GM19463 (cell line): ENCODE measurements at regions not wholly inside any gene's neighbourhood (a gene's known extent, or its start where the extent isn't known, plus 50 kb on each side); places are given as distances from the start of the nearest gene placed in this dataset.

Experiments used
- ATAC-seq: cut with Tn5 transposase; IDR thresholded peaks from one replicate; pipeline ENCODE4 v1.9.1; 2021; ENCODE audit warnings: mild to moderate bottlenecking, moderate library complexity; ENCODE audit not compliant: unreplicated experiment

DNA sequence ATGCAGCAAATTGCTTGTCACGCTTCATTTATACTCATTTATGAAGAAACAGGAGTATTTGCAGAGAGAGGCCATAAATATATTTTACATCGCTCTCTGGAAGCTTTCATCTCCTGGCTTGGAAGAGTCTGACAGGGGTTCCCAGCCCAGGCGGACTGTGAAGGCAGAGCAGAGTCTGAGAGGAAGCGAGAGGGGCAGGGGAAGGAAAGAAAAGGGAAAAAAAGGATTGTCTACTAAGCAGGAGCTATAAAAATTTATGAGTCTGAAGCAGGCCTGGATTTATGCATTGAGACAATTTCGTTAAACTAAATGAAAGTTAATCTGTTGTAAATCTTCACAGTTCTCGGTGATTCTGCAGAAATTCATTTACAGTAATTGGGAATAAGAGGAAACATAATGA is 143.9 kb upstream of the GYPC start:
- no peak for ATAC-seq

DNA sequence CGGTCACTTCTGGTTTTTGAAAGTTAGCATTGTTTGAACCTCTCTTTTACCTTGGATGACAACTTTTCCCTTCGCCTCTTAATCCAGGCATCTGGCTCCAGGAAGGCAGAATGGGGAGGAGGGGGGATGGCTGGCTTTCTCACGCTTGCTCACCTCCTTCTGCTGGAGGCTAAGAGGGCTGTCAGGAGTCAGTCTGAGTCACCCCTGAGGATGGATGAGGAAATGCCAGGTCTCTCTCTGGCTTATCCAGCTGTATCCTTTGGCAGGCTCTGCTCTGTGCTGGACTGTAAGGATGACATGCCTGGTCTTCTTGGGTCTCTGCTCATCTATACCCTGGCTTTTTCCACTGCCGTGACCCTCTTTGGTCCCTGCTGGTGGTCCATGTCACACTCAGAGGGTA is 142.9 kb upstream of the GYPC start:
- ATAC-seq: no peak

DNA sequence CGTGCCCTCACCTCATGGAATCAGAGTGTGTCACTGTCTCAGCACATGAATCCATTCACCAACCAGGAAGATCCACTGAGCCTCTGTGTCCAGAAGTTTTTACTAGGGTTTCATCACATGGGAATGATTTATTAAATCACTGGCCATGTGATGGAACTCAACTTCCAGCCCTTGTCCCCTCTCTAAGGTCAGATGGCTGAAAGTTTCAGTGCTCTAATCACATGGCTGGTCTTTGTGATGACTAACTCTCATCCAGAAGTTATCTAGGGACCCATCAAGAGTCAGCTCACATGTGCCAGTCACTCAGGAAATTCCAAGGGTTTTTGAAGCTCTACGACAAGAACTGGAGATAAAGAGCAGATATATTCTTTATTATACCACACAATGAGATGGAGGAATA is 140.5 kb upstream of the GYPC start:
- no peak for ATAC-seq

DNA sequence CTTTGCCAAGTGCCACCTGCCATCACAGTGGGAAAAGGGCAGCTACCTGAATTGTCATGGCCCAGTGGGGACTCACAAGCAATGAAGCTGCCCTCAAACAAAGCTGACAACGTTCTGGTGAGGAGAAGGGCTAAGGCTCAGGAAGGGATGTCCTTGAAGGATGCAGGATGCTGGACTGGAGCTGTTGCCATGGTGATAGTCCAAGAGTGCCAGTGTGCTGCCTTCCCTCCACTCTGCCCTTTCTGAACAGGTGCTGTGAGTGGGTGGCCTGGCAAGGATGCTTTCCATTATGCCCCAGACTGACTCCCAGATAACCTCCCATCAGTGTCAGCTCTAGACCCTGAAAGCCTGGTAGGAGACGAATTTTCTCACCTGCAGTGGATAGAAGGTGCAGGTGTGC is 137.8 kb upstream of the GYPC start:
- no peak for ATAC-seq

DNA sequence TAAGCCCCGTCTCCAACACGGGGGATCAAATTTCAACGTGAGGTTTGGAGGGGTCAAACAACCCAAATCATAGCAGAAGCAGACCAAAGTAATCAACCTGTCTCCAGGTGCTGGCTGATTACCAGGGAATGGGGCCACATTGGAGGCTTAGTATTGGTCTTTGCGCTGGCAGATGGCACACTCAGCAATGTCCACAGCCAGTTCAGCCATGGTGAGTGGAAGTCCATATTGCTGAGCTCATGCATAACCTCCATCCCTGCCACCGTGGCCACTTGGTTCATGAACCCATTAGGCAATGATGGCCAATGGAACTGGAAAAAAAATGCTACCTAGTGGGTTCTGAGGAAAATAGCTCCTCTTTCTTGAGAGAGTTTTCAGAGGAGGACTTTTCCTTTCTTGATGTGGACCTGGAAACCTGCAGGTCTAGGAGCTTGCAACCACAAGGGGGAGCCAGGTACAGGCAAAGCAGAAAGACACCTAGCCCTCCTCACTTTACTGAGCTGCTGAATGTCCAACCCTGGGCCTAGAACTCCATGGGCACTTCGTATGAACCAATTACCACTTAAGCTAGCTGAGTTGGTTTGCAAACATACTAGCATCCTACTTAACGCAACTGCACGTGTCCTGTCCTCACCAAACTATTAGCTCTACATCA is 128.0 kb upstream of the GYPC start:
- peak; percentile 90 for ATAC-seq

DNA sequence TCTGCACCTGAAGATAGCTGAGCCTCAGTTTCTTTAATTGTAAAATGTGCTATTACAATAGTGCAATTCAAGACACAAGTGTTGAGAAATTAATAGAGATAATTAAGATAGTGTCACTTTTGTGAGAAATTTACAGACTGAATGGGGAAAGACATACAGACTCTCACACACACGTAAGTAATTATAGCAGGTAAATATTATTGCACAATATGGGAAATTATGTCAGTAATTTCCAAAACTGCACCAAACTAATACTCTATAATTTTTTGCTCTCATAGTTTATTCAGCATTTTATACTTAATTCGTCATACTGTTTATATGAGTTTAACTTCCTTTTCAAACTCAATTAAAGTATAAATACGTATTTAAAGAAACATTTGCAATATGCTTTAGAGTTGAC is 124.9 kb upstream of the GYPC start:
- ATAC-seq: no peak

DNA sequence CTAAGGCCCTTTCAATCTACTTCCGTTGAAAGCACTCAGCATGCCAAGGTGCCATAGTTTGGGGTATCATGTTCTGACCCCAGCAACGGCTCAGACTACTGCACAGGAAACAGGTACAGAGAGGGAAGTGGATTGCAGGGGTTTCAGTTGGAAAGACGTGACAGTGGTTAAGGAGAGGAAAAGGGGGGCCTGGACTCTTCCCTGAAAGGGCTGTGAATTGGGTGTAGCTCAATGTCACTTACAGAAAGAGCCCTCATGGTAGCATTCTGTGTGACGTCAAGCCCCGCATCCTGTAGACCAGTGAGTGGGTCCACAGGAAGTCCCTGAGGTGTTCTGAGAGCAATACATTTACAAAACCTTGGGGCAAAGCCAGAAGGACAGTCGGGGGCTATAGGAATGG is 121.5 kb upstream of the GYPC start:
- ATAC-seq: no peak

DNA sequence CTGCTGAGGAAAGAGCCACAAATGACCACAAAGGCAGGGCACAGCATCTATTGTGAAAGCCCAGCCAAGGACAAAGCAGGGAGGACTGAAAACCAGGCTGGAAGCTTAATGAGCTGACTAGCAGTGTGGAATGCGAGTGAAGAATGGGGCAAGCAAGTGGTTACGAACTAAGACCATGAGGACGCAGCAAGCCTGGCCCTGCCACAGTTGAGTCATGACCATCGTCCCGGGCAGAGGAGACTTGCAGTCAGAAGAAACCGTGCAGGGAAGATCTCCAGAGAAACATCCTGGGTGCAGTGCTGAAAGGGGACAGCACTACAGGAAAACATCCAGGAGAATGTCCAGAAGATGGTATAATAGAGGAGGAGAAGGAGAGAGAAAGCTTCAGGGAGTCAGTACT is 120.5 kb upstream of the GYPC start:
- ATAC-seq: no peak

DNA sequence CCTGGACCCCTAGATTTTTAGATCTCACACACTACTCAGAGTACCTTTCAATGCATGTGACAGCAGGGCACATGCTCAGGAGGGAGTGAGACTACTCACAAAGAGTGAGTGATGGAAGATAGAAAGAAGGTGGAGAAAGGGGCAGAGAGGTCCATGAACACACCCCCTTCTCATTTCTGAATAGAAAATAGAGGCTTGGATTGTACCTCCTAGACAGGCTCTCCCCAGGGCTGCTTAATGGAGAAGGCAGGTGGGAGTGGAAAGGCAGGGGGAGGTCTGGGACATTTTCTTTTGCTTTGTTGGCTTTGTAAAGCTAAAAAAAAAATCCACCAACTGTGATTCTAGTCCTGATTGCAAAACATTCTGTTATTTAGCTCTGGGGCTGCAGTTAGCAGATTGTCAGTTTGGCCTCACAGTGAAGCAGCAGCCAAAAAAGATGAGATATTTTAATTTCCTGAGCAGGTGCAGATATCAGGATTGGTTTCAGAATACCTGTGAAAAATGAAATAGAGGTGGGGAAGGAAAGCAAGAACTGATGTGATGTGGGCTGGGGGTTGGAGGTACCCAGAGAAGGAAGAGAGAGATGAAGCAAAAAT is 119.3 kb upstream of the GYPC start:
- no peak for ATAC-seq

DNA sequence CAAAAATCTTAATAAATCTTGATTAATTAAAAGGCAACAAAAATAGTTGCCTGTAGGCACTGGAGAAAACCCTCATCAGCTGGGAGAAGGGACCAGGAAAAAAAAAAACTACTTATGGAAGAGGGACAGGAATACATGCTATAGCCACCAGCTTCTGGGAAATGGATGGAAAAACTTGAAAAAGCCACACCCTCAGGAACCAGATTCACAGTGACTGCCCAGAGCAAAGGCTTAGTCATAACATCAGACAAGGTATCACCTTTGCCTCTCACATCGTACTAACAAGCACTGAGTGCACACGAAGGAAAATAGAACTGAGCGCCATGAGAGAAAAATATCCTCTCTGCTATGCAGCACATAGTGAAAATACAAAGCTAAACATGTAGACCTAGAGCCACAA is 116.9 kb upstream of the GYPC start:
- ATAC-seq: no peak

DNA sequence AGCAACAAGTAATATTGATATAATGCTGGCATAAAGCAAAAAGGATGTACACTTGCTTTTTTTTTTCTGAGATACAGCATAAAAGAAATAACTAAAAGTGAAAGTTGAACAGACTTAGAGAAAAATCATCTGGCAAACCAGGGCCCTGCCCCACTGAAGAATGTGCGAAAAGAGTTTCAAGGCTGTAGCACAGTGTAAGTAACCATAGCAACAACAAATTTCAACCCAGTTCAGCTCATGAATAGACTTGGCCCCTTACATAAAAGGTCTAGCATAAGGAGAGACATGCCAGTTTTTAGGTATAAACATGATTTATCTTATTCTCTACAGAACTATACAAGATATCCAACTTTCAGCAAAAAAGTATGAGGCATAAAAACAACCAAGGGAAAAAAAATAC is 113.7 kb upstream of the GYPC start:
- no peak for ATAC-seq

DNA sequence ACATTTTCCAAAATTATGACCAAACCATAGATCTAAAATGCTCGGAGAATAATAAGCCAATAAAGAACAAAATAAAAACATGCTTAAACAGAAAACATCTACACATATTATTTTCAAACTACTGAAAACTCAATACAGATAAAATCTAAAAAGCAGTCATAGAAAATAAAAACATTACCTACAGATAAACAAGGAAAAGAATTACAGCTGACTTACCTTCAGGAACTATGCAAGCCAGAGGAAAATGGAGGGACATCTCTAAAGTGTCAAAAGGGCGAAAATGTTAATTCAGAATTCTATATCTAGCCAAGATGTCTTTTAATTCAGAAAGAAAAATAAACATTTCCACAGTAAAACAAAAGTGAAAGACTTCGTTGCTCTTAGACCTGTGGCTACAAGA is 112.9 kb upstream of the GYPC start:
- no peak for ATAC-seq

DNA sequence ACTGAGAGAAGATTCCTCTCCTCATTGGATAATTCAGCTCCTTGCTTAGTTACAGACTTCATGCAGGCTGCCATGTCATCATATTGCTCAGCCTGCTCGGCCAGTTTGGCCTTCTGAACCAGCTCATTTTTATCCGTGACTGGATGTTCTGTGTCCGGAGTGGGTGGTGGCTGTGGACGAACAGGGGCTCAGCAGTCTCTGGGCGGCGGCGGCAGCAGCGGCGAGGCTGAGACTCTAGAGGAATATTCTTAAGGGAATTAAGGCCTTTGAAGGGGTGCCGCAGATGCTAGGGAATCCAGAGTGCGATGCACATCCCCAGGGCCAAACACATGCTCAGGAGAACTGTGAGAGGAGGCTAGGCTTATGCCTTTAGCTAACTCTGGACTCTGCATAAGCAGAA is 97.9 kb upstream of the GYPC start:
- ATAC-seq: no peak

DNA sequence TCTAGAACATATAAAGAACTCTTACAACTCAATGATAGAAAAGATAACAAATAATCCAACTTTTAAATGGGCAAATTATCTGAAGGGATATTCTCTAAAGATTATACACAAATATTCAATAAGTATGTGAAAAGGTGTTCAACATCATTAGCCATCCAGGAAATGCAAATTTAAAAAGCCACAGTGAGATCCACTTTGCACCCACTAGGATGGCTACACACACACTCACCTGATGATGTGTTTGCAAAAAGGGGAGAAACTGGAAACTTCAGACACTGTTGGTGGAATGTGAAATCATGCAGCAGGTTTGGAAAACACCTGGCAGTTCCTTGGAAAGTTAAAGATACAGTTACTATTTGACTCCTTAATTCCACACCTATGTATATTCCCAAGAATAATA is 87.2 kb upstream of the GYPC start:
- no peak for ATAC-seq

DNA sequence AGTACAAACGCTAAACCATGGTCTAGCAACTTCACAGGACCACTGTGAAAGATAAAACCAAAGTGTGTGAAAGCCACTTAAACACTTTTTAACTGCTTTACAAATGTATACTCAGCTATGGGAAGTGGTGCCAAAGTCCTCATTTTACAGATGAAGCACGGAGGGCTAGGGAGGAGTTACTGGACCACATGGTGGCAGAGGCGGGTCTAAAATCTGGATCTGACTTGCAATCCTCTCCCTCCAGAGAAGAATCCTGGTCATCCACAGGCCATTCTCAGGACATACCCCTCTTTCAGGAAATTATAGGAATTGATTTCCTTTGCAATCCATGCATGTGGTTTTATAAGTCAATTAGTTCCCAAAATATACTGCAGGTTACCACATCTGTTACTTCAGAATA is 84.6 kb upstream of the GYPC start:
- no peak for ATAC-seq

DNA sequence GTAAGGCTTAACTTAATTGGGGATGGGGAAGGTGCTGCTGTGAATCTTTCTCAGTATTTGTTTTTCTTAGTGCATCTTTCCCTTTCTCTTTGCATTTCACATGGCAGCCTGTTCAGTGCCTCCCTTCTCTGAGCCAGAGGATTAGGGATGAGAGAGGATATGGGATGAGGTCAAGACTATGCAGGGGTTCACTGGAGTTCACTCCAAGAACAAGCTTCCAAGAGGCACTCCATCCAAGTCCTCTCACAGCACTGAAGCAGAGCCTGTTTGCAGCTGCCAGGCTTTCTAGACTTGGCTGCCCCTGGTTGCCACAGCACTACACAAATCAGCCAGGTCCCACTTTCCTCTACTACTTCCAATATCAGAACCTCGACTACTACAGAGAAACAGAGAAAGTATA is 80.3 kb upstream of the GYPC start:
- no peak for ATAC-seq

DNA sequence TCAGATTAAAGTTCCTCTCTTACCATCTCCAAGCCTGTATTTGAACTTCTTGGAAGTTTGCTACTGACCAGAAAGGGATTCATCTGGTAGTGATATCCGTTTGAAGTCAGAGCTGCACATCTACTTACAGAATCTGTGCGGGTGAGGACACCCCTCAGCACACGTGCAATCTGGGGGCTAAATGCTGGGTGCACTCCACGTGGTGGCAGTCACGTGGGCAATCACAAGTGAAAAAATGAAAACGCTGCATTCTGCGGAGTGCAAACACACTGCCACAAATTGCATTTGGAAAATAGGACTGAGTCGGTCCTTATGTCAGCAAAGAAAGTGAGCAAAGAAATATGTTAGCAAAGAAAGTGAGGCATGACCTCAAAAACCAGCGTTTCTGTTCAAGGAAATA is 76.1 kb upstream of the GYPC start:
- no peak for ATAC-seq

DNA sequence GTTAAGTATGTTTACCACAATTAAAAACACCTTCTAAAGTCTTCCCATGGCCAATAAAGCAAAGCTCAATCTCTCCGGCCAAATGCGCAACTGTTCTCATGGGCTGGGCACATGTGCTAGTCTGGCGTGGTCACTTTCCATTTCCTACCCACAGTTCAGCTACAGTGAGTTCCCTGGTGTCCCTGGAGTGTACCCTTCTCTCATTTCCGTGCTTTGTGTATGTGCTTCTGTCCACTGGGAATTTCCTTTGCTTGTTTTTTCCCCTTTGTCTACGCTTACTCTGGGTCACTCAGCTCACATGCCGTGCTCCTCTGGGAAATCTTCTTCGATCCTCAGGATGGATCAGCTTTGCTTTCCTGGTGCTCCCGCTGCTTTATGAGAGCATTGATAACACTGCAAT is 69.6 kb upstream of the GYPC start:
- no peak for ATAC-seq

DNA sequence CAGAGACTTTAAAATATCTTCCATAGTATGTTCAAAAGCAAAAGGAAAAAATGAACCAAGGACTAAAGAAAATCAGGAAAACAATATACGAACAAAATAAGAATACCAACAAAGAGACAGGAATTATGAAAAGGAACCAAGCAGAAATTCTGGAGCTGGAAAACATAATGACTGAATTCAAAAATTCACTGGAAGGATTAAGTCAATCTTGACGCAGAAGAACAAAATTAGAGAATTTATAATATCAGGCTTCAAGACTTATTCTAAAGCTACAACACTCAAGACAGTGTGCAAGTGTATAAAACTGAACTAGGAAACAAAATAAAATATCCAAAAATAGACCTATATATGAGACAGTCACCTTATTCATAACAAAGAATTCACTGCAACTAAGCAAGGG is 56.9 kb upstream of the GYPC start:
- ATAC-seq: no peak

DNA sequence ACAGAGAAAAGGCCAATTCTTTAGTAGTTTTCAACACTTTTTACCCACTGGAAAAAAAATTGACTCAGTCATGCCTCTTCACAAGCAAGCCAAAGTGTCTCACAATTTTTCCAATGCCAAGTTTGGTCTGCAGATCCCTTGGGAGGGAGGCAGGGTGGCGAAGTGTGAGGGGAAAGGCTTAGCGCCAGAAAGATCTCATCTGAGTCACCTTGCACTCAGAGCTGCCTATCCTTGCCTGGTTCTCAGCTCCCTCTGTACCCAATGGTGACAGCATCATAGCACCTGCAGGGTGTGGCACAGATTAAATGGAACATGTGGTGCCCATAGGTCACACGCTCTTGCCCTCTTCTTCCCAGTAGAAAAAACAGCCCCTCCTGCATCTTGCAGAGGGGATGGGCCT is 55.2 kb upstream of the GYPC start:
- no peak for ATAC-seq

DNA sequence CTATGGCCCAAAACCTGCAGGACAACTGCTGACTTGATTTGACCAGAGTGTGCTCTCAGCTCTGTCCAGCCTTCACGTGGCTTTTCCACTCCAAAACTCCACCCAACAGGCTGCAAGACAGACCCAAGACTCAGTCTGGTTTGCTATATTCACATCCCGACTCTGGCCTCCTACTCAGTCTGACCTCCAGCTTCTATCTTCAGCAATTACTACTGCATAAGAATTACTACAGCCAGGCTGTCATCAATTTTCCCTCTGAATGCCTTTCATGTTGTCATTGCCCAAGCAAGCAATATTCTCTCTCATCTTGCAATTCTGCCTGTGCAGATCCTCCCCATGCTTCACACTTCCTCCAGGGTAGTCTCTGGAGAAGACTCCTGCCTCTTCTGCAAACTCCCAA is 53.6 kb upstream of the GYPC start:
- ATAC-seq: no peak
